ENCODE measurements at regions not wholly inside any gene's neighbourhood (a gene's known extent, or its start where the extent isn't known, plus 50 kb on each side); places are given as distances from the start of the nearest gene placed in this dataset.
"Not testable (repeated sequence)": the region's sequence is repeated elsewhere in the genome, so short reads cannot be mapped to it uniquely, and the experiment has no call there.

- FAIRE-seq: no peak
Measured at GRCh38 chr2:14831458-14831857, 198.9 kb downstream of the LRATD1 start.

DNA sequence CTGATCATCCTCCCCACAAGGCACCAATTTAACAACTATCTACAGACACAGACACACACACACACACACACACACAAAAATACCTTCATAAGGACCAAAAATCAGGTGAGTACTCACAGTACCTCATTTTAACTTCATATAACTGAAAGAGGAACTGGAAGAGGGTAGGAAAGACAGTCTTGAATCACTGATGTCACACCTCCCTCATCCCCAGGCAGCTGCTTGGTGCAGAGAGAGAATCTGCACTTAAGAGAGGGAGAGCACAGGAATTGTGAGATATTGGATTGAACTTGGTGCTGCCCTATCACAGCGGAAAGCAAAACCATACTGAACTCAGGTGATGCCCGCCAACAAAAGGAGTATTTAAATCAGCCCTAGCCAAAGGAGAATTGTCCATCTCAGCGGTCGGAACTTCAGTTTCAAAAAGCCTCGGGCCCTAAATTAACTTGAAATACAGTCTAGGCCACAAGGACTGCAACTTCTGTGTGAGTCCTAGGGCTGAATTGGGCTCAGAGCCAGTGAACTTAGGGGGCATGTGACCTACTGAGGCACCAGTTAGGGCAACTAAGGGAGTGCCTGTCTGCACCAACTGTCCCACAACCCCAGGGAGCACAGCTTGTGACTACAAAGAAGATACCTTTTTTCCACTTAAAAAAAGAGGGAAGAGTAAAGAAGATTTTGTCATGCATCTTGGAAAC lies 211.1 kb downstream of the LRATD1 start:
- FAIRE-seq: no peak

GRCh38 chr2:14855751-14856150 lies 223.2 kb downstream of the LRATD1 start:
- FAIRE-seq: no peak

GRCh38 chr2:14861181-14861580 lies 228.7 kb downstream of the LRATD1 start:
- FAIRE-seq: no peak

DNA sequence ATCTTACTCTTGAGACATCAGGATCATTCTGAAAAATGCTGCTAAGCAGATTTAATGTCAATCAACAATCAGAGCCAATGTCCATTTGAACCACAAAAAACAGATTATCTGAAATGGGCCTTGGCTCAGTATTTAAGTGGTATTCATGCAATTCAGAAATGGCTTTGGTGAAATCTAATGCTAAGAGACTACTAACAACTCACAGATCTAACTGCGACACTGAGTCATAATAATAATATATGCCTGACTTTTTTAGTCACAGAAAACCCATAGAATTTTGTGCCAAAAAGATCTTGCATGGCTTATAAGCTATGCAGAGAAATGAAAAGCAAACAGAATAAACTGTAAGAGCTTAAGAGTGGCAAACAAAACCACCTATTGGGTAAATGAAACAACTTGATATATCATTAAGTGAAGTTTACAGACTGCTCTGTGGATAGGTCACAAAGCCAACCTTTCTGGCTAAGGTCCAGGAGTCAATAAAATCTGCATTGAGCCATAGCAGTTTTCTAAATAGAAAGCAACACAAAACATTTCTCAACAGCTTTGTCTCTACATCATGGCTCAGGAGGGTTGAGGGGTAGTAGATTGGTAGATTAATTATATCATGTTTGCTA lies 234.3 kb downstream of the LRATD1 start:
- no peak for FAIRE-seq

DNA sequence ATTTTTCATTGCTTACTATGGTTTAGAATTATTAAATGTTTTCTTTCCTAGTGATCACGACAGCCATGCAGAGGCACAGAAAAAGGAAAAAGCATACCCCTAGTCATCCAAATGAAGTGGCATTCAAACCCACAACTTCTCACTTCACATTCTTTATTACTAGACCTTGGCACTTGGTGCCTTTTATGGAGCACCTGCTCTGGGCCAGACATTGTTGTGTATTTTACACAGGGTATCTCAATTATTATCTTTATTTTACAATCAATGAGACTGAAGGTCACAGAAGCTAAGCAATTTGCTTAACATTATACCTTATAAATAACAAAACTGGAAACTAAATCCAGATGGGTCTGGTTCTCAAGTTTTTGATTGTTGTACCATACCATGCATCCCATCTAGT lies 235.3 kb downstream of the LRATD1 start:
- FAIRE-seq: no peak

- no peak for FAIRE-seq
Measured at GRCh38 chr2:14872779-14873325, 240.3 kb downstream of the LRATD1 start.

DNA sequence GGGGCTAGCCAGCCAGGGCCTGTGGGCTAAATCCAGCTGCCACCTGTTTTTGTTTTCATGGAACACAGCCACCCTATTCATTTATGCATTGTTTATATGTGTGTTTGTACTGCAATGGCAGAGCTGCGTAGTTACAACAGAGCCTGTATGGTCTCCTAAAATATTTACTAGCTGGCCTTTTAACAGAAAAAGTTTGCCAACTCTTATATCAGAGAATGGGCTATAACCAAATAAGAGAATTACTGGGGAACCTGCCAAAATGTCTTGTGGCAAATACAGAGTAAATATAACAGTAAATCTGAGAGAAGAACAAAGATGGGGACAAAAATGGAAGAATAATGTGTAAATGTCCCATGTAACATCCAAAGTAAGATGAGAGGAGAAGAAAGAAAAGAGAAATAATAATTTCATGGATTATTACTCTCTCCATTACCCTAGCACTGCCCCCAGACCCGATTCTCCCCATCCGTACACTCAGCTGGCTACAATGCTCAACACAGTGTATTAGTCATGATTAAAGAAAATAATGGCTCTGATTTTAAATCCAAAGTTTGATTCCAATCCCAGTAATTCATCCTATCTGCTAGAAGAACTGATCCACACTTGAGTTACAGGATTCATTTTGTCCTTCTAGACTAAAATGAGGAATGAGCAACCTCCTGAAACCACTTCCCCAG lies 249.3 kb downstream of the LRATD1 start:
- no peak for FAIRE-seq

DNA sequence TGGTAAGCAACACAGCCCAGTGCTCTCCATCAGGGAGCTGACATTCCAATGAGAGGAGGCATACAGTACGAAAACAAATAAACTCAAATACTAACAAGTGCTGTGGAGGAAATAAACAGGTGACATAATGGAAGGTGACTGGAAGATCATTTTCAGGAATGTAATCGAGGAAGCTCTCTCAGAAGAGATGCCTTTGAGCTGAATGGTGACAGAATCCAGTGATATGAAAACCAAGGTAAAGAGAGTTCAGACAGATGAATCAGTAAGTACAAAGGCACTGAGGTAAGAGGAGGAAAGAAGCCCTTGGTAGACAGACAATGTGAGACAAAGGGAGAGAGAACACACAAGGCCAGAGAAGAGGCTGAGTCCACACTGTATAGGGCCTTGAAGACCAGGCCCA lies 252.1 kb downstream of the LRATD1 start:
- no peak for FAIRE-seq

DNA sequence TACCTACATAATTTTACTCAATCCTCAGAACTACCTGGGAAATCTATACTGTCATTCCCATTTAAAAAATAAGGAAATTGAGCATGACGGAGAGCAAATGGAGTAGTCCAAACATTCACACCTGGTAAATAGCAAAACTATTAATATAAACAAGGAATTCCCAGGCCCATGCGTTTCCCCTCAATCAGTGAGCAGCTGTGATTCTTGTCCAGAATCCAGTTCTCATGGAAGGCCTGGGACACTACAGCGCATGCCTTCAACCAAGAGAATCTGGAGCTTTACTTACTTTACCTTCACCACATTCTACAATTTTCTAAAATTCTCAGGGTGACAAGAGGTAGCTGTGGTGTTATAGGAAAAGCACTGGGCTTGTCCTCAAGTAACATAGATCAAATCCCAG lies 259.0 kb downstream of the LRATD1 start:
- no peak for FAIRE-seq

GRCh38 chr2:14896330-14897030 lies 264.0 kb downstream of the LRATD1 start:
- FAIRE-seq: no peak

- FAIRE-seq: no peak
Measured at GRCh38 chr2:14899621-14900414, 267.3 kb downstream of the LRATD1 start.

GRCh38 chr2:14901737-14902136 lies 269.2 kb downstream of the LRATD1 start:
- FAIRE-seq: no peak

DNA sequence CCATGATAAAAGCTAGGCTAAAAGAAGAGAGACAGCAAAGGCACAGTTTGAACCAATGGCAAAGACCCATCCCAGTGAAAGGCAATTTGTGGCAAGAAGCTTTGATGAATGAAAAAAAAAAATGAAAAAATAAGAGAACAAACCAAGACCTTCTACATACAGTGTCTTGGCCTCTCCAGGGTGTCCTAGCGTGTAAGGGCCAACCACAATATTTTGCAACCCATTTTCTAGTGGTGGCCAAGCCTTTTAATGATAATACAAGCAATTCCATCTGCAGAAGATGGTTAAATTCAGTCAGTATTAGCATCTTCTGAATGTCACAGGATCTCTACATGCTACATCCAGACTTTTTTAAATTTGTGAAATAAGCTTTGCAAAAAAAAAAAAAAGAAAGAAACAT lies 270.4 kb downstream of the LRATD1 start:
- no peak for FAIRE-seq

- no peak for FAIRE-seq
Measured at GRCh38 chr2:14903709-14904374, 271.3 kb downstream of the LRATD1 start.

DNA sequence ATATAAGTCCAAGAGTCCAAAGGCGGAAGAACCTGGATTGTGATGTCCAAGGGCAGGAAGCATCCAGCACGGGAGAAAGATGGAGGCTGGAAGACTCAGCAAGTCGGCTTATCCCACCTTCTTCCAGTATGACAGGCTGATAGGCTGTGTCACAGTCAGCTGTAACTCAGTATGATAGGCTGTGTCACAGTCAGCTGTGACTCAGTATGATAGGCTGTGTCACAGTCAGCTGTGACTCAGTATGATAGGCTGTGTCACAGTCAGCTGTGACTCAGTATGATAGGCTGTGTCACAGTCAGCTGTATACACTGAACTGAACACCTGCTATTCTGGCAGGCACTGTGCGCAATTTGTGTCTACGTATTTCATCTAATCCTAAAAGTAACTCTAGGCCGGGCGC lies 271.9 kb downstream of the LRATD1 start:
- FAIRE-seq: not testable (repeated sequence)

GRCh38 chr2:14905571-14905970 lies 273.1 kb downstream of the LRATD1 start:
- no peak for FAIRE-seq

- no peak for FAIRE-seq
Measured at GRCh38 chr2:14907014-14907612, 274.6 kb downstream of the LRATD1 start.

- FAIRE-seq: no peak
Measured at GRCh38 chr2:14909795-14910194, 277.3 kb downstream of the LRATD1 start.

GRCh38 chr2:14910654-14911053 lies 278.1 kb downstream of the LRATD1 start:
- no peak for FAIRE-seq

DNA sequence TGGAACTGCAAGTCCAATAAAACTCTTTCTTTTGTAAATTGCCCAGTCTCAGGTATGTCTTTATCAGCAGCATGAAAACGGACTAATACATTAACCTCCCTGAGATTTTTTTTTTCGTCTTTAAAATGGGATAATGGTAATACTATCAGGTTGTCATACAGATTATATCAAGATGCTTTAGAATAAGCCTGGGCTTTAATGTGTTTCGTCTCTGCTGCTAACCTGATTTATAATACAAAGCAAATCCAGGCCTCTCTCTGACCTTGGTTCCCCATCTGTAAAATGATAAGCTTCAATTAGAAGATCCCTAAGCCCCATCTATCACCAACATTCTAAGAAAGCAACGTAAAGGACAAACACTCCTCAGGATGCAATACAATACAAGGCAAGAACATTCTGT lies 283.5 kb downstream of the LRATD1 start:
- FAIRE-seq: no peak

Measured in TTC549 (cell line).